22Rv1 (cell line): ENCODE measurements at regions not wholly inside any gene's neighbourhood (a gene's known extent, or its start where the extent isn't known, plus 50 kb on each side); places are given as distances from the start of the nearest gene placed in this dataset.

ENCODE experiments used
- CTCF ChIP-seq: fragments of 450-650 bp; IDR thresholded peaks from 2 replicates; pipeline ENCODE4 v1.5.1; 2017; ENCODE audit warnings: mild to moderate bottlenecking
- ZFX ChIP-seq: fragments of 450-650 bp; IDR thresholded peaks from 2 replicates; pipeline ENCODE4 v1.6.1; 2017; ENCODE audit warnings: antibody characterized with exemption, borderline replicate concordance

DNA sequence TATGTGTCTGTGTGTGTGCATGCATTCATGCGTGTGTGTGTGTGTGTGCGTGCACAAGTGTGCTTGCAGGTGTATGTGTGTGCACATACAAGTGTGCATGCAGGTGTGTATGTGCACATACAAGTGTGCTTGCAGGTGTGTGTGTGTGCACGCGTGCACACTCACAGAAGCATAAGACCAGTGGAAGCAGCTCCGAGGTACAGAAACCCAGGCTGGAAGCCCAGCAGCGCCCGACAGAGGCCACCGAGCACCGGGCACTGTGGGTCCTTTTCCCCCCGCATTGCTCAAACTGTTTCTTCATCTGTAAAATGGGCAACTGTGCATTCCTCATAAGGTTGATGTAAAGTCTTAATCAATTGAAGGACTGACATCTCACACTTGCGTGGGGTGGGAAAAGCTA, 243.3 kb upstream of the TCERG1L start:
- TF ChIP-seq CTCF, result no peak
- no peak for TF ChIP-seq ZFX
